Bronchial epithelial cell (primary cell): ENCODE measurements at regions not wholly inside any gene's neighbourhood (a gene's known extent, or its start where the extent isn't known, plus 50 kb on each side); places are given as distances from the start of the nearest gene placed in this dataset.
A peak's percentile ranks its signal among the peaks of the same experiment; 100 is the strongest.

Experiments
- DNase-seq: peaks from one replicate; pipeline ENCODE4 v3.0.0-alpha.2; 2010; ENCODE audit warnings: low read depth
- FAIRE-seq: peaks from 2 replicates; lab custom pipeline; 2011; peaks lifted over from hg19 to GRCh38; lab: Jason Lieb, UNC
- H3K27me3 ChIP-seq: 2 replicates; pipeline ENCODE4 v1.5.1; 2011; ENCODE audit warnings: low read length; ENCODE audit not compliant: control insufficient read depth, insufficient read depth
- H3K36me3 ChIP-seq: 2 replicates; pipeline ENCODE4 v1.5.1; 2011; ENCODE audit warnings: low read length; ENCODE audit not compliant: control insufficient read depth, insufficient read depth
- H3K4me3 ChIP-seq: 2 replicates; pipeline ENCODE4 v1.5.1; 2011; ENCODE audit warnings: mild to moderate bottlenecking, low read depth, low read length, control low read depth
- CTCF ChIP-seq: IDR thresholded peaks from 2 replicates; pipeline ENCODE4 v1.5.1; 2011; ENCODE audit warnings: mild to moderate bottlenecking, moderate library complexity, low read length, control low read depth, inconsistent platforms; ENCODE audit not compliant: insufficient read depth, severe bottlenecking

GRCh38 chr6:163756079-163756478, 341.6 kb downstream of the QKI start:
- TF ChIP-seq CTCF = no peak
- Histone ChIP-seq H3K4me3 (no peak overlapping the region), H3K36me3 (no peaks in the 10 kb centered on the region), H3K27me3 (no peaks in the 10 kb centered on the region)
- DNase-seq (peak; percentile 28), FAIRE-seq (no peak)

- Histone ChIP-seq H3K4me3 (no peak overlapping the region), H3K27me3 (no peaks in the 10 kb centered on the region), H3K36me3 (no peaks in the 10 kb centered on the region)
- TF ChIP-seq CTCF = no peak
- DNase-seq (no peak), FAIRE-seq (no peak)
Measured at GRCh38 chr6:163754866-163755265, 340.3 kb downstream of the QKI start.

- no peak for TF ChIP-seq CTCF
Measured at GRCh38 chr6:163753430-163753829, 338.9 kb downstream of the QKI start.

GRCh38 chr6:163752446-163752845, 337.9 kb downstream of the QKI start:
- FAIRE-seq = no peak
- Histone ChIP-seq H3K27me3 (no peaks in the 10 kb centered on the region), H3K4me3 (no peak overlapping the region), H3K36me3 (no peaks in the 10 kb centered on the region)
- no peak for TF ChIP-seq CTCF
- DNase-seq = no peak

More at GRCh38 chr6:163753430-163753829, 338.9 kb downstream of the QKI start:
- FAIRE-seq (no peak), DNase-seq (no peak)
- Histone ChIP-seq H3K36me3 (no peaks in the 10 kb centered on the region), H3K27me3 (no peaks in the 10 kb centered on the region), H3K4me3 (no peak overlapping the region)

- DNase-seq (peak; percentile 39), FAIRE-seq (no peak)
- Histone ChIP-seq H3K27me3 (no peaks in the 10 kb centered on the region), H3K4me3 (no peak overlapping the region), H3K36me3 (no peaks in the 10 kb centered on the region)
- no peak for TF ChIP-seq CTCF
Measured at GRCh38 chr6:163751032-163751525, 336.6 kb downstream of the QKI start.

- no peak for FAIRE-seq
- H3K4me3 ChIP-seq = no peak overlapping the region
- peak; percentile 37 for DNase-seq
- TF ChIP-seq CTCF = no peak
- H3K27me3 ChIP-seq = no peaks in the 10 kb centered on the region
- no peaks in the 10 kb centered on the region for H3K36me3 ChIP-seq
Measured at GRCh38 chr6:163750431-163751031, 336.0 kb downstream of the QKI start.
